Smooth muscle cell (in vitro differentiated cells): ENCODE measurements at regions not wholly inside any gene's neighbourhood (a gene's known extent, or its start where the extent isn't known, plus 50 kb on each side); places are given as distances from the start of the nearest gene placed in this dataset.

Experiments used
- DNase-seq: peaks from one replicate; lab custom pipeline; 2025; ENCODE audit not compliant: unreplicated experiment; lab: John Stamatoyannopoulos, UW
- H2AFZ ChIP-seq: fragments of 200-600 bp; sonication (generic); 2 replicates; pipeline ENCODE4 v1.6.0; 2016; ENCODE audit warnings: antibody characterized with exemption, low read depth, mild to moderate bottlenecking
- H3F3A ChIP-seq: fragments of 200-600 bp; sonication (generic); 2 replicates; pipeline ENCODE4 v1.6.0; 2017; ENCODE audit warnings: antibody characterized with exemption, low read depth
- H3K27ac ChIP-seq: fragments of 200-600 bp; sonication (generic); 2 replicates; pipeline ENCODE4 v1.5.1; 2016; ENCODE audit warnings: low read depth, mild to moderate bottlenecking
- H3K27me3 ChIP-seq: fragments of 200-600 bp; sonication (generic); 2 replicates; pipeline ENCODE4 v1.6.1; 2016; ENCODE audit warnings: low read depth, mild to moderate bottlenecking
- H3K36me3 ChIP-seq: fragments of 200-600 bp; sonication (generic); 2 replicates; pipeline ENCODE4 v1.5.1; 2016; ENCODE audit warnings: low read depth
- H3K4me1 ChIP-seq: fragments of 200-600 bp; sonication (generic); 2 replicates; pipeline ENCODE4 v1.5.1; 2016; ENCODE audit warnings: low read depth
- H3K4me2 ChIP-seq: fragments of 200-600 bp; sonication (generic); 2 replicates; pipeline ENCODE4 v1.6.0; 2016; ENCODE audit warnings: mild to moderate bottlenecking
- H3K4me3 ChIP-seq: fragments of 200-600 bp; sonication (generic); 2 replicates; pipeline ENCODE4 v1.5.1; 2016; ENCODE audit warnings: mild to moderate bottlenecking
- H3K79me2 ChIP-seq: fragments of 200-600 bp; sonication (generic); 2 replicates; pipeline ENCODE4 v1.6.0; 2016; ENCODE audit warnings: low read depth, mild to moderate bottlenecking
- H3K9ac ChIP-seq: fragments of 200-600 bp; sonication (generic); 2 replicates; pipeline ENCODE4 v1.6.0; 2016; ENCODE audit warnings: low read depth
- H3K9me3 ChIP-seq: fragments of 200-600 bp; sonication (generic); replicated peaks from 2 replicates; pipeline ENCODE4 v1.5.1; 2016; ENCODE audit warnings: low read depth
- H4K20me1 ChIP-seq: fragments of 200-600 bp; sonication (generic); 2 replicates; pipeline ENCODE4 v1.6.0; 2016; ENCODE audit warnings: low read depth
- WGBS: methylation state at CpG from one replicate; pipeline ENCODE4 v1.1.7; 2016; ENCODE audit warnings: low lambda C conversion rate; 5-methylcytosine and 5-hydroxymethylcytosine counted together
- TF ChIP-seq, protein P1 (sequence below): fragments of 200-600 bp; sonication (generic); IDR thresholded peaks from 2 replicates; pipeline ENCODE4 v1.5.1; 2017; ENCODE audit warnings: borderline replicate concordance, mild to moderate bottlenecking, antibody characterized with exemption; ENCODE audit not compliant: insufficient read depth, poor library complexity, severe bottlenecking

GRCh38 chr4:180860089-180860720, 1383.0 kb upstream of the TENM3 start:
- TF ChIP-seq, protein P1, sequence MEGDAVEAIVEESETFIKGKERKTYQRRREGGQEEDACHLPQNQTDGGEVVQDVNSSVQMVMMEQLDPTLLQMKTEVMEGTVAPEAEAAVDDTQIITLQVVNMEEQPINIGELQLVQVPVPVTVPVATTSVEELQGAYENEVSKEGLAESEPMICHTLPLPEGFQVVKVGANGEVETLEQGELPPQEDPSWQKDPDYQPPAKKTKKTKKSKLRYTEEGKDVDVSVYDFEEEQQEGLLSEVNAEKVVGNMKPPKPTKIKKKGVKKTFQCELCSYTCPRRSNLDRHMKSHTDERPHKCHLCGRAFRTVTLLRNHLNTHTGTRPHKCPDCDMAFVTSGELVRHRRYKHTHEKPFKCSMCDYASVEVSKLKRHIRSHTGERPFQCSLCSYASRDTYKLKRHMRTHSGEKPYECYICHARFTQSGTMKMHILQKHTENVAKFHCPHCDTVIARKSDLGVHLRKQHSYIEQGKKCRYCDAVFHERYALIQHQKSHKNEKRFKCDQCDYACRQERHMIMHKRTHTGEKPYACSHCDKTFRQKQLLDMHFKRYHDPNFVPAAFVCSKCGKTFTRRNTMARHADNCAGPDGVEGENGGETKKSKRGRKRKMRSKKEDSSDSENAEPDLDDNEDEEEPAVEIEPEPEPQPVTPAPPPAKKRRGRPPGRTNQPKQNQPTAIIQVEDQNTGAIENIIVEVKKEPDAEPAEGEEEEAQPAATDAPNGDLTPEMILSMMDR: no peak

DNA sequence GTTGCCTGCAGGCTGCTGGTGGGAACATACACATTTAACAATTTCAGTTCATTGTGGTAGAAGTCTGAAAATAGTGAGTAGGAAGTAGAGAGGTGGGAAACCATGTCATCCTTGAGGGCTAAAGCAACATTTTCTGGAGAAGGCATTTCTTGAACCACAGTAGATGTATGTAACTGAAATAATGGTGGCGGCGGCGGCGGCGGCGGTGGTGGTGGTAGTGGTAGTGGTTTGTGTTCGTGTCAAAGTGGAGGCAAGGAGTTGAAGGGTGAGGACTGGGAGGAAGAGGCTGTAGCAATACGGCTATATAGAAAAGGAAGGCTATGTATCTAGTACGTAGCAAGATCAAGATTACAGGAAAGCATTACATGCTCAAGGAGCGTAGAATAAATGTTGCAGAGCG, 1381.6 kb upstream of the TENM3 start:
- WGBS: 98% methylated on average over 11 of the region's 11 CpGs
- Histone ChIP-seq H3F3A (no peaks in the 10 kb centered on the region), H4K20me1 (no peaks in the 10 kb centered on the region), H3K9me3 (no peaks in the 10 kb centered on the region), H3K4me1 (no peaks in the 10 kb centered on the region), H3K9ac (no peak overlapping the region), H3K4me3 (no peak overlapping the region), H2AFZ (no peak overlapping the region), H3K36me3 (no peaks in the 10 kb centered on the region), H3K79me2 (no peaks in the 10 kb centered on the region), H3K27me3 (no peaks in the 10 kb centered on the region), H3K27ac (no peak overlapping the region), H3K4me2 (no peak overlapping the region)
- TF ChIP-seq, protein P1: no peak
- DNase-seq: no peak

More at GRCh38 chr4:180860089-180860720, 1383.0 kb upstream of the TENM3 start:
- H3K9ac ChIP-seq: no peak overlapping the region
- no peaks in the 10 kb centered on the region for H4K20me1 ChIP-seq
- H3K27ac ChIP-seq: no peak overlapping the region
- H3K9me3 ChIP-seq: no peaks in the 10 kb centered on the region
- no peaks in the 10 kb centered on the region for H3K79me2 ChIP-seq
- no peak for DNase-seq
- H3K27me3 ChIP-seq: no peaks in the 10 kb centered on the region
- H3K4me2 ChIP-seq: no peak overlapping the region
- H3K36me3 ChIP-seq: no peaks in the 10 kb centered on the region
- H3K4me1 ChIP-seq: no peaks in the 10 kb centered on the region
- no peak overlapping the region for H2AFZ ChIP-seq
- H3F3A ChIP-seq: no peaks in the 10 kb centered on the region
- 83% methylated on average over 12 of the region's 12 CpGs for WGBS
- no peak overlapping the region for H3K4me3 ChIP-seq

GRCh38 chr4:180866933-180867643, 1376.1 kb upstream of the TENM3 start:
- no peaks in the 10 kb centered on the region for H3F3A ChIP-seq
- no peak overlapping the region for H3K27ac ChIP-seq
- TF ChIP-seq, protein P1: no peak
- H3K4me2 ChIP-seq: no peak overlapping the region
- H4K20me1 ChIP-seq: no peaks in the 10 kb centered on the region
- no peak overlapping the region for H3K9ac ChIP-seq
- no peak overlapping the region for H3K4me3 ChIP-seq
- no peaks in the 10 kb centered on the region for H3K79me2 ChIP-seq
- DNase-seq: no peak
- no peaks in the 10 kb centered on the region for H3K4me1 ChIP-seq
- no peaks in the 10 kb centered on the region for H3K36me3 ChIP-seq
- H3K27me3 ChIP-seq: no peaks in the 10 kb centered on the region
- no peak overlapping the region for H2AFZ ChIP-seq
- no peaks in the 10 kb centered on the region for H3K9me3 ChIP-seq
- WGBS: 93% methylated on average over 16 of the region's 16 CpGs
